Cardiac septum (tissue), 1 donor: ENCODE measurements at regions not wholly inside any gene's neighbourhood (a gene's known extent, or its start where the extent isn't known, plus 50 kb on each side); places are given as distances from the start of the nearest gene placed in this dataset.

Source experiments
- DNase-seq: peaks from one replicate; pipeline ENCODE4 v3.0.0-alpha.2; 2020; ENCODE audit warnings: low spot score
- intact Hi-C: fragments of 100-400 bp; cut with DNase I; formaldehyde crosslinking; loops from one replicate; pipeline ENCODE4 v1.14.0; 2022
- donor health status: DM: no; HTN: no; CAD: no.

GRCh38 chr5:173759691-173760090 lies 128.5 kb upstream of the CPEB4 start:
- intact Hi-C loops: loop anchor here (5.0 kb wide), 2 partner anchors 52 to 98 kb away; no protein-coding TSS in a partner anchor
- DNase-seq: no peak

DNA sequence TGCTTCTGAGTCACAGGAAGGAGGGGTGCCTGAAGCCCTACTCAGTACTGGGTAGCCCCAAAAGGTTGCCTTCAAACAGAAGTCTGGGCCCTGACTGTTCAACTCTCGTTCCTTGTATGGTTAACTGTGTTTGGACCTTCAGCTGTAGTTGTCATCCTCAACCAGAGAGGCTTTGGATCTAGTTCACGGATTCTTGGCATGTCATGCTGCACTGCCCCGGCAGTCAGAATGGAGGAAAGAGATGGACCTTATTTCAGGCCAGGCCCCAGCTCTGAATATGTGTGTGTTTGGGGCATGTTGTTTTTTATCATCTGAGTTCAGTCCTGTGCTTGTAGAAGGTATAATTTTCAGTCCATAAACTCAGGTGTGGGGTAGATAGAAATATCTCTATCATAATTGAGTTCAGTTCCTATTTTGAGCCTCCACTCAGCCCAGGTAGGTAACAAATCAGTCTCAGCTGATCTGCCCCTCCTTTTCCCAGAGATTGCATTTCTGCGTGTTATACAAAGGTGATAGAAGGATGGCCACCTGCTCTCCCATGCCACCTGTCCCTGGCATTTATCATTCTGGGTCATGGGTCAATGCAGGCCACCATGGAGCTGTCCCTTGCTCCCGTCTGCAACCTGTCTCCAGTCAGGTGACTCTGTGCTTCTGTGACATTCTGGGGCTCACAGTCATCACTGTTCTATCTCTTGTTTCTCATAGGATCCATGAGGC lies 127.5 kb upstream of the CPEB4 start:
- DNase-seq: no peak
- intact Hi-C loops: loop anchor here (5.0 kb wide), 2 partner anchors 53 to 97 kb away; no protein-coding TSS in a partner anchor

- DNase-seq: no peak
- intact Hi-C loops: loop anchor here (5.0 kb wide), 2 partner anchors 54 to 96 kb away; no protein-coding TSS in a partner anchor
These were observed 127.0 kb upstream of the CPEB4 start for GRCh38 chr5:173761178-173761513.

DNA sequence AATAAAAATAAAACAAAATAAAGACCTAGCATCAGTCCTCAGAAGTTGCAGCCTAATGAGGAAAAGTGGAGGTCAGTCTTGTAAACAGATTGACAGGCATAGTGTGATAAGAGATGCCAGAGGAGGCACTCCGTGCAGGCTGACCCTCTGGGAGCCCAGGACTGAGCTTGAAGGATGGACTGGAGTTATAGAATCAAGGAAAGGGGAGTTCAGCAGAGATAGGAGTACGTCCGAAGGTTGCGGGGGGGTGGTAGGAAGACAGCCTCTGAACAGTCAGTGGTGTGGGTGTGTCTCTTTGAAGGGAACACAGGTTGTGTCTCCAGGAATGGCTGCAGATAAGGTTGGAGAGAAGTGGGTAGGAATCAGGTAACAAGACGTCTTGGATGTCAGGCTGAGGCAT lies 126.1 kb upstream of the CPEB4 start:
- DNase-seq: no peak
- intact Hi-C loops: loop anchor here (5.0 kb wide), 2 partner anchors 55 to 95 kb away; no protein-coding TSS in a partner anchor

GRCh38 chr5:173762930-173763329 lies 125.2 kb upstream of the CPEB4 start:
- intact Hi-C loops: loop anchor here (5.0 kb wide), 2 partner anchors 56 to 94 kb away; no protein-coding TSS in a partner anchor
- DNase-seq: no peak

GRCh38 chr5:173763410-173763809 lies 124.7 kb upstream of the CPEB4 start:
- no peak for DNase-seq
- intact Hi-C loops: loop anchor here (5.0 kb wide), 2 partner anchors 56 to 94 kb away; no protein-coding TSS in a partner anchor

GRCh38 chr5:173764332-173765028 lies 123.7 kb upstream of the CPEB4 start:
- intact Hi-C loops: loop anchor here (5.0 kb wide), 3 partner anchors 57 to 158 kb away; no protein-coding TSS in a partner anchor

GRCh38 chr5:173765029-173765644 lies 123.0 kb upstream of the CPEB4 start:
- no peak for DNase-seq
- intact Hi-C loops: loop anchor here (5.0 kb wide), 1 partner anchor 157 kb away; no protein-coding TSS in a partner anchor

More at GRCh38 chr5:173764332-173765028, 123.7 kb upstream of the CPEB4 start:
- DNase-seq: peak; percentile 88

GRCh38 chr5:173765661-173766060 lies 122.5 kb upstream of the CPEB4 start:
- intact Hi-C loops: loop anchor here (5.0 kb wide), 1 partner anchor 157 kb away; no protein-coding TSS in a partner anchor
- DNase-seq: no peak

DNA sequence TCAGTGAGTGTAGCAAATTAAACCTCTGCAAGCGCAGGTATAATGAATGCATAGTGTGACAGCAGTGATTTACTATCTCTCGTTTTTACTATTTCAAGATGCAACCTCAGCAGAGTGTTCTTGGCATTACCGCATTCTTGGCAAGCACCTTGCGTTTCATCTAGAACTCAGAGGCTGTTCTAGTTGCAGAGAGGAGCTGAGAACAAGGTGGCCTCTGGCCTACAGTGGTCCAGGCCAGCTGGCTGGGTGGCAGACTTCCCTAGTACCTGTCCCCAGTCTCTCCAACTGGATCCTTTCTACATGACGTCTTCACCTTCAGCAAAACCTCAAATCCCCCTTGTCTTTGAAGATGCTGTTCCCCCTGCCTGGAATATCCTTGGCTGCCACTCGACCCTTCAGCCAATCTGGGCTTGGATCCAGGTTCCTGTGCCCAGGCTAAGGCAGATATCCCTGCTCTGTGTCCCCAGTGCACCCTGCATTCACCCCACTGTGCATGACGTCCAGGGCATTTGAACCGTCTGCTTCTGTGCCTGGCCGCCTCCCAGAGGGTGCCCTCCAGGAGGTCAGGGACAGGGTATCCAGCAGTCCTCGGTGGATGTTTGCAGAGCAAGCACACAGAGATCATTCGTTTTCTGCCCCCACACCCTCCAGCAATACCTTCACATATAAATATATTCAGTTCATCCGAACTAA lies 120.4 kb upstream of the CPEB4 start:
- no peak for DNase-seq
- intact Hi-C loops: loop anchor here (5.0 kb wide), 1 partner anchor 155 kb away; no protein-coding TSS in a partner anchor

DNA sequence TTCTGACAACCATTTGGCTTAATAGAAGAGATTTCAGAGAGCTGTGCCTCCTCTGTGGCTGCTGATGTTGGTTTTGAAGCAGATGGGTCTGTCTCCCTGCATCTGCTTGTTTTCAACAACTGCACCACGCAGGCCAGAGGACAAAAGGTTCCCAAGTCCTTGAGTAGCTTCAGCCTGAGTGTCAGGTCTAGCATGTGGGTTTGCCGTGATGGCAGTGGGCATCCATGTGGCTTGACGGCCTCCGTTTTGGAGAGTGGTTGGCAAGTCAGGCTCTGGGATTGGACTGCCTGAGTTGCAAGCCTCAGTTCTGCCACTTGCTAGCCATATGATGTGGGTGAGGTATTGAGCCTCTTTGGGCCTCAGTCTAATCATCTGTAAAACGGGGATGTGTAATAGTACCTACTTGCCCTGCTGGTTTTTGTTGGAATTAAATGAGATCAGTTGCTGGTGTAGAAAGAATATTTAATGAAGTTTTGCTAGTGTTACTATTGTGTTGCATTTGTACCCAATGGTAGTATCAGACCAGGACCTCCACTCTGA lies 119.8 kb upstream of the CPEB4 start:
- intact Hi-C loops: loop anchor here (5.0 kb wide), 1 partner anchor 154 kb away; no protein-coding TSS in a partner anchor
- DNase-seq: no peak

DNA sequence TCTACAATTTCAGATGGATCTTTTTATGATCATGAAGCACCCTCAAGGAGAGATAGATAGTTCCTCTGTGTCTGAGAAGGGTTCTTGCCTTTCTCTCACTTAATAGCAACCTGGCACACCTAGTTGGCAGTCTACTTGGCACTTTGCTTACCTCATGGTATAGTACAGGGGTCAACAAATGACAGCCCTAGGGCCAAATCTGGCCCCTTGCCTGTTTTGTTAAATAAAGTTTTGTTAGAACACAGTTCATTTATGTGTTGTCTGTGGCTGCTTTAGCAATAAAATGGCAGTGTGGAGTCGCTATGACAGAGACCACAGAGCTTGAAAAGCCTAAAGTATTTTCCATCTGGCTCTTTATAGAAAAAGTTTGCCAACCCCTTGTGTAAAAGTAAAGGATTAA lies 119.3 kb upstream of the CPEB4 start:
- intact Hi-C loops: loop anchor here (5.0 kb wide), 1 partner anchor 153 kb away; no protein-coding TSS in a partner anchor
- DNase-seq: no peak

DNA sequence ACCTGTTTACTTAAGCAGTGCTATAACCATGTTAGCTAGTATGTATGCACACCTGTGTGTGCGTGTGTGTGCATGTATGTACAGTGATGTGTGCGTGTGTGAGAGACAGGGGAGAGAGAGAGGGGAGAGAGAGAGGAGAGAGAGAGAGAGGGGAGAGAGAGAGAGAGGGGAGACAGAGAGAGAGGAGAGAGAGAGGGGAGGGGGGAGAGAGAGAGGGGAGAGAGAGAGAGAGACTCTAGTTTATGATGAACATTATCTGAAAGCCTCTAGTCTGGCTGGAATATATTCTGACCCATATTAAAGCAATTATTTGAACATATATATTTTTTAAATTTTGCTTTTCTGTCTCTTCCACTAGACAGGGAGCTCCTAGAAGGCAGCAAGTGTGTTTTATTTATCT lies 117.5 kb upstream of the CPEB4 start:
- intact Hi-C loops: loop anchor here (5.0 kb wide), 2 partner anchors 117 to 143 kb away; partner anchors contain the start of gene CPEB4
- no peak for DNase-seq

GRCh38 chr5:173771121-173771724 lies 116.9 kb upstream of the CPEB4 start:
- intact Hi-C loops: loop anchor here (5.0 kb wide), 2 partner anchors 116 to 144 kb away; partner anchors contain the start of gene CPEB4
- DNase-seq: no peak

DNA sequence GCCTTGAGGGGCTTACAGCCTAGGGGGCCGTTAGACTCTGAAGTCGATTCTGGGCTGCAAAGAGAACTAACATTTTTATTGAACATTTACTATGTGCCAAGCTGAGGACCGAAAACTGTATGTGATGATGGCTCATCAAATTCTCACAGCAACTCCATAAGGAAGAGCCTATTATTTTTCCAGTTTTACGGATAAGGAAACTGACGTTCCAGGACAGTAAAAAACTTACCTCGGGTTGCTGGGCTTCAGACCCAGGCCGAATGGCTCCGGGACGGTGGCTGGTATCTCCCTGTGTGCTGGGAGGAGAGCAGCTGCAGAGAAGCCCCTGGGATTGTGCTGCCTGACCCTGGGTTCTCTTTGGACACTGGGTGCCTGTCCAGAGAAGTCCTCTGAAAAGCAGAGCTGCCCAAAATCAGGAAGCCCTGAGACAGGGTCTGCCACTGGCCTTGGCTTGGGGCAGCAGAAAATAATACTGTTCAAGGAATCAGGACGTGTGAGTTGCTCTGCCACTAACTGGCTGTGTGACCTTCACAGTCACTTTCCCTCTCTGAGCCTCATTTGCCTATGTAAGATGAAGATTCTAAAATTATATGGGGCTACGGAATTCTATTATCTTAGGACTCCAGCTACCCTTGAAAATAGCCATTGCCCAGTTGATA lies 116.3 kb upstream of the CPEB4 start:
- intact Hi-C loops: loop anchor here (2.0 to 5.0 kb wide), 3 partner anchors 115 to 201 kb away; partner anchors contain the start of gene CPEB4
- DNase-seq: no peak

DNA sequence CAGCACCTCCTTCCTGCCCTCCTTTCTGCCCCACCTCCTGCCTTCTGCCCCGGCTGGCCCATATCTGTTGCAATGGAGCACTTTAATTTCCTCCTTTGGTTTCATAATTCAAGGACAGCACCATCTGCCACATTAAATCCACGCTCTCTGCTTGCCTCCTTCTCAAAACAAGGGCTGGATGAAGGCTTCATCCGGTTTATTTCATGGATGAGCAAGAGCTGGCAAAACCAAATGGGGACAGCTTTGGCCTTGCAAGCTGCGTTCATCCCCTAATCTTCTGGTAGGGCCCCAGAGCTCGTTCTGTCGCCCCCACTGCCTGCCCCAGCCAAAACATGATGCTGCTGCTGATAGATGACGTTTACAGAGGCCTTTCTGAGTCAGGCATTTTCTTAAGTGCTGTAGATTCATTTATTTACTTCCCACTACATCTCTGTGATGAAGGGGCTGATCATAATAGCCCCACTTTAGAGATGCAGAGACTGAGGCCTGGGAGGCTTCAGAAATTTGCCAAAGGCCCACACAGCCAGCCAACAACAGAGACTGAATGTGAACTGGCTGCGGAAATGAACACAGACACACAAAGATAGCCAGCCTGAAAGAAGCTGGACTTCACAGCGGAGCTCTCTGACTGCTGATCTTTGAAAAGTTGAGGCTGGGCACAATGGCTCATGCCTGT lies 115.6 kb upstream of the CPEB4 start:
- intact Hi-C loops: loop anchor here (2.0 to 5.0 kb wide), 3 partner anchors 115 to 200 kb away; partner anchors contain the start of gene CPEB4

GRCh38 chr5:173774271-173774761 lies 113.8 kb upstream of the CPEB4 start:
- no peak for DNase-seq
- intact Hi-C loops: loop anchor here (5.0 kb wide), 2 partner anchors 113 to 147 kb away; partner anchors contain the start of gene CPEB4

More for the DNA sequence above, 115.6 kb upstream of the CPEB4 start:
- no peak for DNase-seq
